NCI-H345 (cell line): ENCODE measurements at regions not wholly inside any gene's neighbourhood (a gene's known extent, or its start where the extent isn't known, plus 50 kb on each side); places are given as distances from the start of the nearest gene placed in this dataset.
"Not testable (repeated sequence)": the region's sequence is repeated elsewhere in the genome, so short reads cannot be mapped to it uniquely, and the experiment has no call there.

ENCODE experiments used
- DNase-seq: peaks from one replicate; lab custom pipeline; 2025; lab: John Stamatoyannopoulos, UW

DNA sequence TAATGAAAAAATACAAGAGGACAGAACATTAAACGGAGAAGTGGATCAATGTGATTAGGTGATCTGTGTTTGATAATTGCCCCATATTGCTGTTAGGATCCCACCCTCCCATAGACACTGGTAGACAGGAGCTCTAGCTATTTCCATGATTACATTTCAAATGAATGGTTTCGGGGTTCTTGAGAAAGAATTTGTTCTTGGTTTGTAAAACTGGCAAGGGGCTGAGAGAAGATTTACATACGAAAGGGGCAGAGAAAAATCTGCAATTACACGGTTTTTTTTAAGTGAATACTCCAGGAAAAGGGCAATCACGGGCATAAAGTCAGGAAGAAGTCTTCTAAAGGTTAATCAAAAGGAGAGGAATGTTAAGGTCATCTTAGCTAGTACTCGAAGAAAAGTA is 2125.7 kb upstream of the PCDH20 start:
- no peak for DNase-seq

GRCh38 chr13:63540061-63540460 is 2124.4 kb upstream of the PCDH20 start:
- no peak for DNase-seq

GRCh38 chr13:63517371-63517770 is 2101.7 kb upstream of the PCDH20 start:
- no peak for DNase-seq

GRCh38 chr13:63516124-63516523 is 2100.5 kb upstream of the PCDH20 start:
- DNase-seq, result no peak

DNA sequence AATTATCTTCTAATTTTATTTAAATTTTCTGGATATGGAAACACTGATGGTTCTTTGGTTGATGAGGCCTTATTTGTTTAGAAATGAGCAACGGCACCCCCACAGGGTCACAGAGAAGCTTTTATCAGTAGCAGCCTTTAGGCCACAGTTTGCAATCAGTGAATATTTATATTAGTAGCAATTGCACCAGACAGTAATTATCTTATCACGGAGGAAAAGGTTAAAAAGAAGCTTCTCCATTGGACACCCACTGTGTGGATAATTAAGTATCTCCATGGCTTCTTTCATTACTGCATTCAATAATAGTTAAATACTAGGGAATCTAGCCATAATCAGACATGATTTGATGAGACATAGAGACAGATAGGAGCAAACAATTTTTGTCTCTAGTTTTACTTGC is 2099.2 kb upstream of the PCDH20 start:
- no peak for DNase-seq

- DNase-seq, result no peak
These were observed 2096.4 kb upstream of the PCDH20 start for GRCh38 chr13:63512095-63512494.

- no peak for DNase-seq
These were observed 2086.1 kb upstream of the PCDH20 start for GRCh38 chr13:63501702-63502101.

GRCh38 chr13:63497601-63498000 is 2082.0 kb upstream of the PCDH20 start:
- no peak for DNase-seq

DNA sequence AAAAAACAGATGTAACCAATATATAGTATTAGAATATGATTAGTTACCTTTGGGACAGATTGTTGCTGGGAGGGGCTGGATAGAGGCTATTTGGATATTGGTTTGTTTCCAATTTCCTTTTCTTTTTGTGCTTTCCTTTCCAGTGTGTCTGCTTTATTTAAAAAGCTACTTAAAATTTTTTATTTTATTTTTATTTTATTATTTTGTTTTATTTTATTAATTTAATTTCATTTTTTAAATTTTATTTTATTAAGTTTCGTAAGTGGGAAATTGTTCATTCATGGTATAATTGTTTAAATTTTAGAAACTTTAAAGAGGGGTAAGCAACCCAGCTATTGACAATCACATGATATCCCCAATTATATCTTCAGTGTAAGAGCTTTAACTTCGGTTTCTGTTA is 2077.0 kb upstream of the PCDH20 start:
- no peak for DNase-seq

DNA sequence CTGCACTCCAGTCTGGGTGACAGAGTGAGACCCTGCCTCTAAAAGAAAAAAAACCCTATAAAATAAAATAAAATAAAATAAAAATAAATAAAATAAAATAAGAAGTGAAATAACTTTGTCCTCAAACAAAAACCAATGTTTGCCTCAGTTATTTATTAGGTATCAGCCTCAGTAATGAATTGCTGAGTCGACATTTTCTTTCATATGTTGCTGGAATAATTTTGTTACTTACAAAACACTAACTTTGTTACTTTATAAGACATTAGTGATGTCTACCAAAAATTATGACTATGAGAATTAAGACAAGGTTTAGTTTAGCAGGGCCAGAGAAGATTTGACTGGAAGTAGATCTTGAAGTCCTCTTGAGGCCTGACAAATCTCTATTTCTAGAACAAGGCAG is 2074.5 kb upstream of the PCDH20 start:
- no peak for DNase-seq

- DNase-seq, result no peak
These were observed 2065.7 kb upstream of the PCDH20 start for GRCh38 chr13:63481334-63481733.

- no peak for DNase-seq
These were observed 2057.1 kb upstream of the PCDH20 start for GRCh38 chr13:63472711-63473110.

DNA sequence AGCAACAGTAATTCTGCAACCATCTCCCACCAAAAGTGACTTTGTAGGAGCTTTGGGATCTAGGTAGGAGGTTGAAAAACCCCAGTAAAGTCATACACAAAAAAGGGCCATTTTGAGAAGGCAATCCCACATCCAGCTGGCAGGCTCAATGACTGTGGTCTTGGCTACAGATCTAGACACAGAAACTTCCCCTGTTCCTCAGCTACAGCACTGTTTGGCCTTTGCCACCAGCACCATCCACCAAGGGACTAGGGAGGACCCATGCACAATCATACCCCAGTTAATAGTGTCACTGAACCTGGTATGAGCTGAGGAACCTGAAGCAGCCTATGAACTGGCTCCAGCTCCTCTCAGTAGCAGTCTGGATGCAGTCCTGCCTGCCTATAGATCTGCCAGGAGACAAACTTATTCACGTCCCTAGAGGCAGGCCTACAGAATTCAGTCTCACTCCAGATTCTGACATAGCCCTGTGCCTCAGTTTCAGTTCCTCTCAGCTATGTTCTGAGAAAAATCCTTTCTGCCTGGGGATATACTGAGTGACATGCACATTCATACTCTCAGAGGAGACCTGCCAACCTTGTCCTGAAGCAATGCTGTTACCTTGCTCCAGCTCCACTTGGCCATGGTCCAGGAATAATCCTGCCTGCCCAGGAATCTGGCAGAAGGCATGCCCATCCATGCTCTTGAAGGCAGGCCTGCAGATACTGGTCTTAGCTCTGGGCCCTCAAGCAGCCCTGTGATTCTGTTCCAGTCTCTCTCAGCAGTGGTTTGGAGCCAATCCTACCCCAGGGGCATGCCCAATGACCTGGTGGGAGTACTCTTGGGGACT is 2048.3 kb upstream of the PCDH20 start:
- no peak for DNase-seq

DNA sequence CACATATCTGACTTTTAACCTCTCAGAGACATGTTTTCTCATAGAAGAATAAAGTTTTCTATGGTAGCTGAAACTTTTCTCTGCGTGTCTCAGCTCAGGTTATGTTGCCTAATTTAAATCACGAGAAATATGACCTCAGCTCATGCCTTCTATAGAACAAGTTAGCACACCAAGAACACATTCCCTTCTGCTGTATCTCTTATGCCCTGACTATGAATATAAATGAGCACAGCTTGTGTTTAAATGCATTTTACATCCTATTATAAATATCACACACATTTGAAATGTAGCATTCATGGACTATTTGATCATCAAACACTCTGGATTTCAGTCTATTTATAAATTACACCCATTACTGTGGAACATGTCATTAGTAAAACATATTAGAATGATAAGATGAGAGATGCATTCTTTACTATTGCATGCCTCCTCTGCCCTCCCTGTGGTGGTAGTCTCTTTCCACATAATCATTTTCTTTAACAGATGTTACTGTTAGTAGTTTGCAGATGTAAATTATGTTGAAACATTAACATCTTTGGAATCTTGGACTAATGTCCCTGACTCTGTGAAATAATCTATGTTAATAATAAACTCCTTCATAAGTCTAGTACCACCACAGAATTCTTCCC is 2044.9 kb upstream of the PCDH20 start:
- DNase-seq, result no peak

- DNase-seq, result no peak
These were observed 2041.5 kb upstream of the PCDH20 start for GRCh38 chr13:63457186-63457585.

- DNase-seq, result no peak
These were observed 2040.3 kb upstream of the PCDH20 start for GRCh38 chr13:63455938-63456337.

DNA sequence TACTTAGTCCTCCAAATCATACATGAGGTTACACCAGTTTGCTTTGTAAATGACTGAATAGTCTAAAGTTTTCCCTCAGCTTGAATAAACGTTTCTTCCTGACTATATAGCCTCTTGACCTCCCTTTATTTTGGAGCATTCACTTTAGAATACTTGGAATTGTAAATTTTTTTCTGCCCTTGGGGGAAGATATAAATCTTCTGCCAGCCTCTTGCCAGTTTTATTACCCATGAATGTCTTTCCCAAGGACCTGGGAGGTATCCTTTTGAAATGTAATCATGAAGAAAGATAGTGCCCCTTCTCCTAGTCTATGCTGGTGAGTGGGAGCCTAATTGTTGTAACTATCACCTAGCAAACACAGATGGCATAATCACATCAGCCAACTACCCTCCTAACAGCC is 2033.9 kb upstream of the PCDH20 start:
- peak; percentile 2 for DNase-seq

DNA sequence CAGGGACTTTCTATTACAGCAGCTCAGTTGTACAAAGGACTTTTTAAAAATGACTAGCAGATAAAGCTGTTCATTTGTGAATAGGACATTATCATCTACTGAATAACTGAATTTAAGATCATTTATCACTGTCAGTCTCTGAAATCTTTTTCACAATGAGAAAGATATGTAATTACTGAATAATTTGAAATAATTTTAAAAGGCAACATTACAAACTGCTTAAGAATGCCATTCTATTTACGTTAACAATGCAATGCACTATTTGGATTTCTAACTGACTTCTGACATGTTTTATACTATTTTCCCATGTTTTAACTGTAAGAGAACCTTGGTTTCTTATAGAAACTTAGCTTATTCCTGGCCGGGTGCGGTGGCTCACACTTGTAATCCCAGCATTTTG is 2033.0 kb upstream of the PCDH20 start:
- DNase-seq, result no peak

DNA sequence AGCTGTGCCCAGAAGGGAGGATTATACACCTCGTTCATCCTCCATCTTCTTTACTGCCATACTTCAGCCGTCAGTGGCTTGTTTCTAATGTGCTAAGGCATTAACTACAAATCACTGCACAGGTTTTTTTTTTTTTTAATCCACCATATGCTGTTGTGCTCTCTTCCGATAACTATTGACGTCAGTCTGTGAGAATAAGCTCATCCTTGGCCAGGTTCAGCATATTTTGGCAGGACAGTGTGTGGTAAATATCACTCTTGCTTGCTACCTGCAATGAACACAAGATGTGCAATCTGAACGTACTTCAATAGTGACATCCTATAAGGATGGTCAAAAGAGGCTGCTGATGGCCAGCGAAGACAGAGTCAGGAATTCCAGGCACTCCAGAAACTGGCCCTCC is 2030.7 kb upstream of the PCDH20 start:
- DNase-seq, result no peak

DNA sequence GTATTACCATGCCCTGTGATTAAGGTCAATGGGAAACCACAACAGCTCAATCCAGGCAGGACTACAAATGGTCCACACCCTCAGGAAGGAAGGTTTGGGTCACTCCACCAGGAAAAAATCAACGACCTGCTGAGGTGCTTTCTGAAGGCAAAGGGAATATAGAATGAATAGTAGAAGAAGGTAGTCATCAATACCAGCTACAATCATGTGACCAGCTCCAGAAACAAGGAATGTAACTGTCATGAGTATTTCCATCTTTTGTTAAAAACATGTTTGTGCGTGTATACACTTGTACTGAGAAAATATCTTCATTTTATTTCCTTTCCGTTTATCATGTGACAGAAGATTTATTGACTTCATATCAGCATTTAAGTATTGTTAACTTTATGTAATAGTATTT is 2028.6 kb upstream of the PCDH20 start:
- DNase-seq, result not testable (repeated sequence)

DNA sequence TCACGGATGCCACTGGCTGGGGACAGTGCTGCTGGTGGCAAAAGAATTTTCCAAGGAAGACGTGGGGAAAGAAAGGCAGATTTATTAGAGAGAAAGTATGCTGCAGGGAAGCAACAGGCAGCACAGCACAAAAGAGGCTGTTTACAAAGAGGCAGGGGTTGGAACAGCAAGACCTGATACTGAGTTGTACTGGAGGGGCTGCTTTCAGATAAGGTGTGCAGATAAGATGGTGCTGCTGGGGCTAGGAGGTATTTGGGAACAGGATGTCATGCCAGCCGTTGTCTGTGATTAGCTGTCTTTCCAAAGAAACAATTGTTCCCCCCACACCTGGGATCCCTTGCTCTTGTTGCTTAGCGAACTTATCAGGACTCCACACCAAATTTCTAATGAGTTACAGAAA is 2023.3 kb upstream of the PCDH20 start:
- no peak for DNase-seq

DNA sequence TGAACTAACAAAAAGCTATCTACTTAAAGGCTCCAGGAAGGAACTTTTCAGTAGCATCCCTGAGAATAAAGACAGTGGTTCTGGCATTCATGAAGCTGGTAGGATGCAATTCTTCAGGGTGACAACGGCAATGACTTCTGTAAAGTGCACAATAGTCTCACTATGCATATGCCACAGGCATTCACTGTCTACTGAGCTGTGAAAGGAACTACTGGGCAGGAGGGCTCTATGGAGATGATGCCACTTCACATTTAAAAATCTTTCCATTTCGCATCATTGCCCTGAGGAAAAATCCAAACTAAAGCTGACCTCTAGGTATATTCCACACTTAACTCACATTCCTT is 2020.6 kb upstream of the PCDH20 start:
- no peak for DNase-seq

DNA sequence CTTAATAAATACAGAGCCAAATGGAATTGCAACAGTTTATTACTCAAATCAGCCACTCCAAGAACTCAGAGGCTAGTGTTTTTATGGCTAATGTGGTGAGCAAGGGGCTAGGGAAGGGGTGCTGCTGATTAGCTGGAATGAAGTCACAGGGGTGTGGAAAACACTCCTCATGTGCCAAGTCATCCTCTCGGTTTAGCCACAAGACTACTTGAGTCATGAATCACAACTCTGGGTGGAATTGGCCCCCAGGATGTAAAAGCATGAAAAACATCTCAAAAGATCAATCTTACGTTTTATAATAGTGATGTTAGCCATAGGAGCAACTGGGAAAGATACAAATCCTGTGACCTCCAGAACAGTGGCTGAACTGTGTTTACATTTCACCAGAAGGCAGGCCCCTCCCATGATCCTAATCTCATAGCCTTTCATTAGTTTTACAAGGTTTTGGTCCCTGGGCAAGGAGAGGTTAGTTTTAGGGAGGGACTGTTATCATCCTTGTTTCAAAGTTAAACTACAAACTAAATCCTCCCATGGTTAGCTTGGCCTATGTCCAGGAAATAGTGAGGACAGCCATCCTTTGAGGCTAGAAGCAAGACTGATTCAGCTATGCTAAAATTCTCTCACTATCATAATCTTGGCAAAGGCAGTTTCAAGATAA is 2020.1 kb upstream of the PCDH20 start:
- DNase-seq, result no peak
